Chondrocyte (in vitro differentiated cells): ENCODE measurements at regions not wholly inside any gene's neighbourhood (a gene's known extent, or its start where the extent isn't known, plus 50 kb on each side); places are given as distances from the start of the nearest gene placed in this dataset.
"Not testable (repeated sequence)": the region's sequence is repeated elsewhere in the genome, so short reads cannot be mapped to it uniquely, and the experiment has no call there.

Experiments
- DNase-seq: peaks from one replicate; pipeline ENCODE4 v3.0.0; 2021; ENCODE audit warnings: mixed read lengths, low spot score
- H3K27ac Mint-ChIP-seq: one replicate; pipeline ENCODE4 v1.8.0; 2021; ENCODE audit warnings: mild to moderate bottlenecking, moderate library complexity, mixed read lengths; ENCODE audit not compliant: unreplicated experiment
- H3K27me3 Mint-ChIP-seq: 2 replicates; pipeline ENCODE4 v1.8.0; 2021; ENCODE audit warnings: low read depth, mixed read lengths
- H3K36me3 Mint-ChIP-seq: 2 replicates; pipeline ENCODE4 v1.8.0; 2021; ENCODE audit warnings: low read depth, mixed read lengths
- H3K4me1 Mint-ChIP-seq: 2 replicates; pipeline ENCODE4 v1.8.0; 2021; ENCODE audit warnings: low read depth, mild to moderate bottlenecking, mixed read lengths
- H3K4me3 Mint-ChIP-seq: one replicate; pipeline ENCODE4 v1.8.0; 2021; ENCODE audit warnings: mild to moderate bottlenecking, moderate library complexity, mixed read lengths; ENCODE audit not compliant: unreplicated experiment
- H3K9me3 Mint-ChIP-seq: 2 replicates; pipeline ENCODE4 v1.8.0; 2021; ENCODE audit warnings: low read depth, mixed read lengths
- CTCF ChIP-seq: fragments of 200-600 bp; sonication (generic); IDR thresholded peaks from 2 replicates; pipeline ENCODE4 v1.5.0; 2021; ENCODE audit warnings: antibody characterized with exemption, mild to moderate bottlenecking, moderate library complexity

- no peak for DNase-seq
- Mint-ChIP-seq H3K9me3 (no peaks in the 10 kb centered on the region), H3K4me1 (no peaks in the 10 kb centered on the region), H3K27me3 (no peaks in the 10 kb centered on the region), H3K27ac (no peak overlapping the region), H3K4me3 (no peak overlapping the region), H3K36me3 (no peaks in the 10 kb centered on the region)
- TF ChIP-seq CTCF, result no peak
Observed at GRCh38 chr7:152594801-152595200, 81.1 kb downstream of the XRCC2 start.

- Mint-ChIP-seq H3K36me3 (no peaks in the 10 kb centered on the region), H3K27ac (no peak overlapping the region), H3K27me3 (no peaks in the 10 kb centered on the region), H3K4me1 (peaks cover 15% of the 10 kb centered on the region), H3K4me3 (no peak overlapping the region), H3K9me3 (peaks cover 3% of the 10 kb centered on the region)
- DNase-seq, result no peak
- no peak for TF ChIP-seq CTCF
Observed at GRCh38 chr7:152591976-152592375, 84.0 kb downstream of the XRCC2 start.

GRCh38 chr7:152590481-152590880 lies 85.5 kb downstream of the XRCC2 start:
- no peaks in the 10 kb centered on the region for H3K27me3 Mint-ChIP-seq
- H3K4me1 Mint-ChIP-seq, result peaks cover 15% of the 10 kb centered on the region

GRCh38 chr7:152589821-152590220 lies 86.1 kb downstream of the XRCC2 start:
- H3K27me3 Mint-ChIP-seq, H3K9me3 Mint-ChIP-seq: not testable (repeated sequence)

More at GRCh38 chr7:152590481-152590880, 85.5 kb downstream of the XRCC2 start:
- H3K9me3 Mint-ChIP-seq, result peaks cover 3% of the 10 kb centered on the region
- DNase-seq, result no peak
- no peak overlapping the region for H3K4me3 Mint-ChIP-seq
- TF ChIP-seq CTCF, result no peak
- H3K27ac Mint-ChIP-seq, result no peak overlapping the region
- H3K36me3 Mint-ChIP-seq, result no peaks in the 10 kb centered on the region

GRCh38 chr7:152588350-152588749 lies 87.6 kb downstream of the XRCC2 start:
- Mint-ChIP-seq H3K9me3 (peaks cover 3% of the 10 kb centered on the region), H3K36me3 (no peaks in the 10 kb centered on the region), H3K4me1 (peaks cover 15% of the 10 kb centered on the region), H3K27ac (peak overlapping the region; percentile 86), H3K4me3 (peak overlapping the region; percentile 4), H3K27me3 (no peaks in the 10 kb centered on the region)
- no peak for TF ChIP-seq CTCF
- DNase-seq, result no peak

More at GRCh38 chr7:152589821-152590220, 86.1 kb downstream of the XRCC2 start:
- not testable (repeated sequence) for DNase-seq, H3K4me3 Mint-ChIP-seq, H3K27ac Mint-ChIP-seq, H3K36me3 Mint-ChIP-seq
- H3K4me1 Mint-ChIP-seq, result peaks cover 15% of the 10 kb centered on the region

- no peak for DNase-seq
- H3K4me3 Mint-ChIP-seq, result no peak overlapping the region
- peaks cover 3% of the 10 kb centered on the region for H3K9me3 Mint-ChIP-seq
- no peaks in the 10 kb centered on the region for H3K36me3 Mint-ChIP-seq
- H3K27me3 Mint-ChIP-seq, result no peaks in the 10 kb centered on the region
- no peak for TF ChIP-seq CTCF
- H3K4me1 Mint-ChIP-seq, result peaks cover 15% of the 10 kb centered on the region
- peak overlapping the region; percentile 86 for H3K27ac Mint-ChIP-seq
Observed at GRCh38 chr7:152587366-152587765, 88.6 kb downstream of the XRCC2 start.
